ENCODE measurements at regions not wholly inside any gene's neighbourhood (a gene's known extent, or its start where the extent isn't known, plus 50 kb on each side); places are given as distances from the start of the nearest gene placed in this dataset.

DNA sequence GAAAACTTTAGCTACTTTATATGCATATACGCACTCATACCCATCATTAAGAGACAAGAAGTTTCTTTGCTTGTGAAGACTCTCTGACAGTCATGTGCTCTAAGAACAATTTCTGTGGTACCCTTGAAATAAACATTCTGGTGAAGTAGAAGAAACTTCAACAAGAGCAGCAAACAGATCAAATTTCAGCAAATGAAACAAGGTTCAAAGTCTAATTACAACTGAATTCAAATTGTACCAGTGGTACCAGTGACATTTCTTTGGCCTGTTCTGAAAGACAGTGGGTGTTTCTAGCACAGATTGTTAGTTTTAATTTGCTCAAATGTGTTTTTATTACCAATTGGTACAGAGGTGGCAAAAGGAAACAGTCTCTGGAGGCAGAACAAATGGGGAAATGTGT lies 391.0 kb downstream of the CHSY3 start:
- TF ChIP-seq, protein P1, sequence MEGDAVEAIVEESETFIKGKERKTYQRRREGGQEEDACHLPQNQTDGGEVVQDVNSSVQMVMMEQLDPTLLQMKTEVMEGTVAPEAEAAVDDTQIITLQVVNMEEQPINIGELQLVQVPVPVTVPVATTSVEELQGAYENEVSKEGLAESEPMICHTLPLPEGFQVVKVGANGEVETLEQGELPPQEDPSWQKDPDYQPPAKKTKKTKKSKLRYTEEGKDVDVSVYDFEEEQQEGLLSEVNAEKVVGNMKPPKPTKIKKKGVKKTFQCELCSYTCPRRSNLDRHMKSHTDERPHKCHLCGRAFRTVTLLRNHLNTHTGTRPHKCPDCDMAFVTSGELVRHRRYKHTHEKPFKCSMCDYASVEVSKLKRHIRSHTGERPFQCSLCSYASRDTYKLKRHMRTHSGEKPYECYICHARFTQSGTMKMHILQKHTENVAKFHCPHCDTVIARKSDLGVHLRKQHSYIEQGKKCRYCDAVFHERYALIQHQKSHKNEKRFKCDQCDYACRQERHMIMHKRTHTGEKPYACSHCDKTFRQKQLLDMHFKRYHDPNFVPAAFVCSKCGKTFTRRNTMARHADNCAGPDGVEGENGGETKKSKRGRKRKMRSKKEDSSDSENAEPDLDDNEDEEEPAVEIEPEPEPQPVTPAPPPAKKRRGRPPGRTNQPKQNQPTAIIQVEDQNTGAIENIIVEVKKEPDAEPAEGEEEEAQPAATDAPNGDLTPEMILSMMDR (IDR thresholded peaks at IDR 0.05), result no peak
- TF ChIP-seq POLR2A (IDR thresholded peaks at IDR 0.05), result no peak
